HEK293T (cell line): ENCODE measurements at regions not wholly inside any gene's neighbourhood (a gene's known extent, or its start where the extent isn't known, plus 50 kb on each side); places are given as distances from the start of the nearest gene placed in this dataset.

ENCODE experiments used
- CTCF ChIA-PET: fragments of 350-600 bp; formaldehyde crosslinking; extraction: SDS; loops from one replicate; lab custom pipeline; 2021; ENCODE audit warnings: antibody characterized with exemption, inconsistent platforms; lab: Yijun Ruan, JAX
- POLR2A ChIA-PET: fragments of 350-600 bp; formaldehyde crosslinking; extraction: SDS; loops from one replicate; lab custom pipeline; 2020; ENCODE audit warnings: antibody characterized with exemption, inconsistent platforms; lab: Yijun Ruan, JAX
- DNase-seq: peaks from one replicate; pipeline ENCODE4 v3.0.0; 2012; ENCODE audit warnings: mixed read lengths; ENCODE audit errors: extremely low spot score
- ARNT ChIP-seq: fragments of 450-650 bp; IDR thresholded peaks from 2 replicates; pipeline ENCODE4 v1.6.1; 2017; ENCODE audit warnings: mild to moderate bottlenecking
- BHLHE40 ChIP-seq: fragments of 450-650 bp; IDR thresholded peaks from 2 replicates; pipeline ENCODE4 v1.6.1; 2016; ENCODE audit warnings: mild to moderate bottlenecking, moderate library complexity, borderline replicate concordance
- CTBP1 ChIP-seq: fragments of 450-650 bp; IDR thresholded peaks from 2 replicates; pipeline ENCODE4 v1.6.1; 2016; ENCODE audit warnings: borderline replicate concordance
- ELF4 ChIP-seq: fragments of 450-650 bp; IDR thresholded peaks from 2 replicates; pipeline ENCODE4 v1.6.1; 2017; ENCODE audit warnings: antibody characterized with exemption
- FOXA1 ChIP-seq: fragments of 450-650 bp; IDR thresholded peaks from 2 replicates; pipeline ENCODE4 v1.6.1; 2016; ENCODE audit warnings: mild to moderate bottlenecking
- FOXK2 ChIP-seq: fragments of 450-650 bp; IDR thresholded peaks from 2 replicates; pipeline ENCODE4 v1.6.1; 2016; ENCODE audit warnings: mild to moderate bottlenecking
- FOXM1 ChIP-seq: fragments of 450-650 bp; IDR thresholded peaks from 2 replicates; pipeline ENCODE4 v1.6.1; 2017; ENCODE audit warnings: mild to moderate bottlenecking, borderline replicate concordance
- HDGF ChIP-seq: fragments of 450-650 bp; IDR thresholded peaks from 2 replicates; pipeline ENCODE4 v1.6.1; 2017; ENCODE audit warnings: antibody characterized with exemption, borderline replicate concordance
- L3MBTL2 ChIP-seq: fragments of 450-650 bp; conservative IDR thresholded peaks from 2 replicates; pipeline ENCODE4 v1.6.1; 2016; ENCODE audit warnings: mild to moderate bottlenecking
- LEF1 ChIP-seq: fragments of 450-650 bp; IDR thresholded peaks from 2 replicates; pipeline ENCODE4 v1.6.1; 2017; ENCODE audit warnings: mild to moderate bottlenecking, borderline replicate concordance
- NFRKB ChIP-seq: fragments of 450-650 bp; IDR thresholded peaks from 2 replicates; pipeline ENCODE4 v1.6.1; 2016; ENCODE audit warnings: mild to moderate bottlenecking, moderate library complexity
- SP1 ChIP-seq: fragments of 450-650 bp; IDR thresholded peaks from 2 replicates; pipeline ENCODE4 v1.6.1; 2017
- SUZ12 ChIP-seq: fragments of 450-650 bp; IDR thresholded peaks from 2 replicates; pipeline ENCODE4 v1.6.1; 2016; ENCODE audit warnings: mild to moderate bottlenecking
- TARDBP ChIP-seq: fragments of 450-650 bp; IDR thresholded peaks from 2 replicates; pipeline ENCODE4 v1.6.1; 2016
- ZNF384 ChIP-seq: fragments of 450-650 bp; IDR thresholded peaks from 2 replicates; pipeline ENCODE4 v1.6.1; 2016
- TF ChIP-seq, protein P1 (sequence below): fragments of 450-650 bp; IDR thresholded peaks from 2 replicates; pipeline ENCODE4 v1.6.1; 2016

- DNase-seq = no peak
- ChIA-PET CTCF (no interaction called here), POLR2A (no interaction called here)
- TF ChIP-seq HDGF = no peak
These were observed 406.7 kb upstream of the FZD8 start for GRCh38 chr10:36048780-36049179.

DNA sequence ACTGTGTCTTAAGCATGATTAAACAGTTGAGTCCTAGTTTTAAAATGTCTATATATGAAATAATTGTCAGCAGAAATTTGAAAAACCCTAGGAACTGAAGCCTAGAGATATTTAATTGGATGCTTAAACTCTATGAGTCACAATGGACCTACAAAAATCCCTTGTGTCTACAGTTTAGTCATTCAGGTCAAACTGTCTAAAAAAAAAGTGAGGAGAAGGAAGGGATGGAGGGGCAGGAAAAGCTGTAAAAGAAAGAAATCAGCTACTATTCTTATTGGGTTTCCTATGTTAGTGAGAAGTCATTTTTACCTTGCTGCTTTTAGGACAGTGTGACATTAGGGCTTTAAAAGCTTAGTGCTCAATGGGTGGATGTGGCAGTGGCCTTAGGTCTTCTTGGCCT is 406.1 kb upstream of the FZD8 start:
- no peak for DNase-seq
- TF ChIP-seq FOXA1 (no peak), HDGF (no peak), ARNT (no peak), NFRKB (no peak), FOXM1 (no peak), FOXK2 (no peak), TARDBP (no peak), BHLHE40 (no peak), L3MBTL2 (no peak), ELF4 (no peak), CTBP1 (no peak), ZNF384 (no peak), LEF1 (no peak), SUZ12 (no peak), SP1 (no peak)
- TF ChIP-seq, protein P1, sequence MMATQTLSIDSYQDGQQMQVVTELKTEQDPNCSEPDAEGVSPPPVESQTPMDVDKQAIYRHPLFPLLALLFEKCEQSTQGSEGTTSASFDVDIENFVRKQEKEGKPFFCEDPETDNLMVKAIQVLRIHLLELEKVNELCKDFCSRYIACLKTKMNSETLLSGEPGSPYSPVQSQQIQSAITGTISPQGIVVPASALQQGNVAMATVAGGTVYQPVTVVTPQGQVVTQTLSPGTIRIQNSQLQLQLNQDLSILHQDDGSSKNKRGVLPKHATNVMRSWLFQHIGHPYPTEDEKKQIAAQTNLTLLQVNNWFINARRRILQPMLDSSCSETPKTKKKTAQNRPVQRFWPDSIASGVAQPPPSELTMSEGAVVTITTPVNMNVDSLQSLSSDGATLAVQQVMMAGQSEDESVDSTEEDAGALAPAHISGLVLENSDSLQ = no peak
- POLR2A ChIA-PET = no interaction called here
- CTCF ChIA-PET = no interaction called here

- TF ChIP-seq SP1 (no peak), FOXK2 (no peak), TARDBP (no peak), LEF1 (no peak), SUZ12 (no peak), ZNF384 (no peak), BHLHE40 (no peak), L3MBTL2 (no peak), FOXM1 (no peak), ELF4 (no peak), ARNT (no peak), NFRKB (no peak), HDGF (no peak), CTBP1 (no peak)
- TF ChIP-seq, protein P1 = no peak
- no peak for DNase-seq
- CTCF ChIA-PET = interaction anchor here (0.8 kb wide), 1 partner anchor 13 kb away, joined by 4 read pairs; no protein-coding TSS in a partner anchor
- POLR2A ChIA-PET = no interaction called here
These were observed 400.0 kb upstream of the FZD8 start for GRCh38 chr10:36042135-36042534.

- DNase-seq = no peak
- POLR2A ChIA-PET = interaction anchor here (0.6 kb wide), 1 partner anchor 210 kb away, joined by 4 read pairs; no protein-coding TSS in a partner anchor
- no peak for TF ChIP-seq L3MBTL2
- no peak for TF ChIP-seq ARNT
- TF ChIP-seq NFRKB = no peak
- no peak for TF ChIP-seq SUZ12
- TF ChIP-seq, protein P1 = no peak
- no peak for TF ChIP-seq FOXM1
- no peak for TF ChIP-seq ZNF384
- TF ChIP-seq CTBP1 = no peak
- CTCF ChIA-PET = no interaction called here
These were observed 396.3 kb upstream of the FZD8 start for GRCh38 chr10:36038316-36038955.

- no peak for DNase-seq
- ChIA-PET POLR2A (no interaction called here), CTCF (interaction anchor here (0.6 kb wide), 1 partner anchor 35 kb away, joined by 3 read pairs; no protein-coding TSS in a partner anchor)
- TF ChIP-seq FOXK2 (no peak), CTBP1 (no peak), ZNF384 (no peak), LEF1 (no peak), L3MBTL2 (no peak), SP1 (no peak)
These were observed 394.0 kb upstream of the FZD8 start for GRCh38 chr10:36036137-36036536.

- POLR2A ChIA-PET = no interaction called here
- CTCF ChIA-PET = no interaction called here
- no peak for DNase-seq
- TF ChIP-seq, protein P1 = no peak
- TF ChIP-seq BHLHE40 (no peak), FOXM1 (no peak), FOXA1 (no peak)
These were observed 391.7 kb upstream of the FZD8 start for GRCh38 chr10:36033808-36034207.
